Fibroblast of lung (primary cell): ENCODE measurements at regions not wholly inside any gene's neighbourhood (a gene's known extent, or its start where the extent isn't known, plus 50 kb on each side); places are given as distances from the start of the nearest gene placed in this dataset.

ENCODE experiments used
- EZH2 ChIP-seq: IDR thresholded peaks from 2 replicates; pipeline ENCODE4 v1.5.1; 2012; ENCODE audit warnings: low read length, control low read depth, mild to moderate bottlenecking; ENCODE audit errors: missing control alignments
- TF ChIP-seq, protein P1 (sequence below), 2 donors: IDR thresholded peaks in 1 of 2; conservative IDR thresholded peaks in 1 of 2; 1 replicate in 1 of 2; 2 replicates in 1 of 2; pipeline ENCODE4 v1.5.1; 2011 to 2012; ENCODE audit warnings: low read length in 2 of 2, control low read depth in 1 of 2, inconsistent platforms in 1 of 2, low read depth in 1 of 2, mild to moderate bottlenecking in 1 of 2

DNA sequence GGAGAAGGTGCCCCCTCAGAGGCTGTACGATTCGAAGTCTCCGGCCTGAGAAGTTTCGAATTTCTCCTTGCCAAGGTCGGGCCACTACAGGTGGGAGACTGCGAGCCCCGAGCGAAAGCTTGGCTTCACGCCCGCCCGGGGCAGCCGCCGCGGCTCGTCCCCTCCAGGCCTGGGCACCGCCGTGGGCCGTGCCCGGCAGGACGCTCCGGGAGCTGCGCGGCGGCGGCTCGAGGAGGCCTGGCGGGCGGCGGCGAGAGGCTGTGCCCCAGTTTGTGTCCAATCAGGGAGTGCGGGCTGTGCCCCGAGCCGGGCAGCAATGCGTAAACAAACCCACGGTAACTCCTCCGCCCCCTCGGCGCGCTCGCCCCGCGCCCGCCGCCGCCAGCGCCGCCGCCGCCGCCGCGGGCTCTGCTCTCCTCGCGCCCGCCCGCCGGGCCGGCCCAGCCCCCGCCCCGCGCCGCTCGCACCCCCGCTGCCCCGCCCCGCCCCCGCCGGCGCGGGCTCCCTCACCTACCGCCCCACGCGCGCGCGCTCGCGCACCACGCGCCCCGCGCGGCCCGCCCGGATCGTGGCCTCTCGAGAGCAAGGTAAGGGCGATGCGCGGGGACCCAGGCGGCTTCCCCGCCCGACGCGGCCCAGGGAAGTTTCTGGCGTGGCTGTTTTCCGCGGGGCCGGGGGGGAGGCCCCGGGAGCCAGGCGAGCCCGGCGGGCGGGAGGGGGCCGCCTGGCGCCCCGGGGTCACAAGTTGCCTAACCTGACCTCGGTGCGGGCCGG lies 57.8 kb upstream of the PCGF5 start:
- TF ChIP-seq, protein P1, sequence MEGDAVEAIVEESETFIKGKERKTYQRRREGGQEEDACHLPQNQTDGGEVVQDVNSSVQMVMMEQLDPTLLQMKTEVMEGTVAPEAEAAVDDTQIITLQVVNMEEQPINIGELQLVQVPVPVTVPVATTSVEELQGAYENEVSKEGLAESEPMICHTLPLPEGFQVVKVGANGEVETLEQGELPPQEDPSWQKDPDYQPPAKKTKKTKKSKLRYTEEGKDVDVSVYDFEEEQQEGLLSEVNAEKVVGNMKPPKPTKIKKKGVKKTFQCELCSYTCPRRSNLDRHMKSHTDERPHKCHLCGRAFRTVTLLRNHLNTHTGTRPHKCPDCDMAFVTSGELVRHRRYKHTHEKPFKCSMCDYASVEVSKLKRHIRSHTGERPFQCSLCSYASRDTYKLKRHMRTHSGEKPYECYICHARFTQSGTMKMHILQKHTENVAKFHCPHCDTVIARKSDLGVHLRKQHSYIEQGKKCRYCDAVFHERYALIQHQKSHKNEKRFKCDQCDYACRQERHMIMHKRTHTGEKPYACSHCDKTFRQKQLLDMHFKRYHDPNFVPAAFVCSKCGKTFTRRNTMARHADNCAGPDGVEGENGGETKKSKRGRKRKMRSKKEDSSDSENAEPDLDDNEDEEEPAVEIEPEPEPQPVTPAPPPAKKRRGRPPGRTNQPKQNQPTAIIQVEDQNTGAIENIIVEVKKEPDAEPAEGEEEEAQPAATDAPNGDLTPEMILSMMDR (conservative IDR thresholded peaks at IDR 0.05 in 1 of 2, IDR thresholded peaks at IDR 0.05 in 1 of 2; ENCODE audit: low read depth in 1 of 2, low read length in 2 of 2) = no peak
- TF ChIP-seq EZH2 = no peak
